ENCODE measurements at regions not wholly inside any gene's neighbourhood (a gene's known extent, or its start where the extent isn't known, plus 50 kb on each side); places are given as distances from the start of the nearest gene placed in this dataset.

GRCh38 chr2:228369400-228370031 lies 188.0 kb upstream of the SPHKAP start:
- TF ChIP-seq CTCF (IDR thresholded peaks at IDR 0.05) (no peak), POLR2AphosphoS5 (IDR thresholded peaks at IDR 0.05) (no peak), POLR2A (IDR thresholded peaks at IDR 0.05) (no peak)
